Gastroesophageal sphincter (tissue), 4 donors: ENCODE measurements at regions not wholly inside any gene's neighbourhood (a gene's known extent, or its start where the extent isn't known, plus 50 kb on each side); places are given as distances from the start of the nearest gene placed in this dataset.

ENCODE experiments used
- ATAC-seq: fragments of 150-250 bp; one replicate; pipeline ENCODE4 v1.9.1; 2016; ENCODE audit warnings: mild to moderate bottlenecking, moderate library complexity
- H3K27ac ChIP-seq, 4 donors: fragments of 200-600 bp; sonication (generic) in 3 of 4; 1 replicate in 3 of 4; 2 replicates in 1 of 4; pipeline ENCODE4 v1.5.1; 2016 to 2019
- H3K27me3 ChIP-seq: fragments of 200-600 bp; sonication (generic); one replicate; pipeline ENCODE4 v1.5.1; 2019
- H3K36me3 ChIP-seq, 2 donors: fragments of 200-600 bp; sonication (generic); one replicate each; pipeline ENCODE4 v1.5.1; 2019; ENCODE audit warnings: control low read depth in 1 of 2
- H3K4me1 ChIP-seq, 3 donors: fragments of 200-600 bp; sonication (generic); 1 replicate in 2 of 3; 2 replicates in 1 of 3; pipeline ENCODE4 v1.5.1; 2016 to 2019; ENCODE audit warnings: control low read depth in 2 of 3
- H3K4me3 ChIP-seq, 2 donors: fragments of 200-600 bp; sonication (generic); one replicate each; pipeline ENCODE4 v1.5.1; 2019; ENCODE audit warnings: mild to moderate bottlenecking in 1 of 2, moderate library complexity in 1 of 2
- H3K9me3 ChIP-seq, 3 donors: fragments of 200-600 bp; sonication (generic); one replicate each; pipeline ENCODE4 v1.5.1; 2017 to 2019; ENCODE audit warnings: control low read depth in 2 of 3
- EP300 ChIP-seq: sonication (generic); formaldehyde crosslinking; IDR thresholded peaks from one replicate; pipeline ENCODE4 v1.6.1; 2017; ENCODE audit warnings: antibody characterized with exemption, mild to moderate bottlenecking
- POLR2A ChIP-seq, 2 donors: fragments of 450-650 bp; IDR thresholded peaks; one replicate each; pipeline ENCODE4 v1.6.1; 2017; ENCODE audit warnings: antibody characterized with exemption in 2 of 2, mild to moderate bottlenecking in 2 of 2, moderate library complexity in 1 of 2
- POLR2AphosphoS5 ChIP-seq: sonication (generic); formaldehyde crosslinking; IDR thresholded peaks from one replicate; pipeline ENCODE4 v1.6.1; 2017; ENCODE audit warnings: antibody characterized with exemption
- WGBS, 2 donors: methylation state at CpG; one replicate each; pipeline ENCODE4 v1.1.5; 2018; ENCODE audit warnings: low coverage in 1 of 2; 5-methylcytosine and 5-hydroxymethylcytosine counted together
- TF ChIP-seq, protein P1 (sequence below), 4 experiments: fragments of 200-600 bp in 2 of 4; fragments of 450-650 bp in 2 of 4; sonication (generic) in 1 of 4; IDR thresholded peaks; one replicate each; pipeline ENCODE4 v1.5.1; 2017 to 2019; ENCODE audit warnings: antibody characterized with exemption in 4 of 4, mild to moderate bottlenecking in 2 of 4, moderate library complexity in 2 of 4

DNA sequence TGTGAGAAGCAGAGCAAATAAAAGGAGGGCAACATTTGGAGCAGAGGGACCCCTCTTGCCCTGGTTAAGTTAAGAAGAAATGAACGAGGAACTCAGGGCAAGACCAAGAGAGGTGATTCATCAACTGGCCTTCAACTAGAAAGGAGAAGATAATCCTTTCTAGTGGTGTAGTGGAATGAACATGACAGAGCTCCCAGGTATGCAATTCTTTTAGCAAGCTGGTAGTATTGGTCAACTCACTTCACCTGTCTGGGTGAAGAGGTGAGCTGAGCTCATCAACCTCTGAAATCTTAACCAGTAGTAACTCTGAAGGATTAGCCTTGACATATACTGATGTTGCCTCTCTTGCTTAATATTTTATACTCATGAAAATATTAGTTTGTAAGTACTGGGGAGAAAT, 1024.7 kb upstream of the GOT2 start:
- ATAC-seq: no peak
- H3K36me3 ChIP-seq: no peaks in the 10 kb centered on the region

DNA sequence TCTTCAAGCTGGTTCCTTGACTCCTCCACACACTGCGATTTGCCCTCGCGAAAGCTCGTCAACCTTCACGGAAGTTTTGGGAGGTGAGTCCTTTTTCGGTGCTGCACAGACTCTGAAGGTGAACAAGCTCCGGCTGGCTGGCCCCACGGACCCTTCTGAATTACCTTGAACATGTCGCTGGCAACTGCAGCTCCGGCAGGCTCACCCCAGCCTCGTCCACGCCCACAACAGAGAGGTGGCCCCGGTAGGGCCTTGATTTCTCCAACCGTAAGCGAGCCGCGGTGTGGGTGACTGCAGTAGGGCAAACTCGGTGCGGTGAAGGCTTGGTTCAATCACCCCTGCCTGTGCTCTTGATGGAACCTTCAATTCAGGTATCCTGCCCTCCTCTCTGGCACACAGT, 1020.7 kb upstream of the GOT2 start:
- WGBS, 2 donors: 40 to 94% methylated on average over 1 to 6 of the region's 19 CpGs
- TF ChIP-seq POLR2A (IDR thresholded peaks at IDR 0.05): no peak
- TF ChIP-seq POLR2AphosphoS5: no peak
- TF ChIP-seq EP300: no peak
- TF ChIP-seq, protein P1, sequence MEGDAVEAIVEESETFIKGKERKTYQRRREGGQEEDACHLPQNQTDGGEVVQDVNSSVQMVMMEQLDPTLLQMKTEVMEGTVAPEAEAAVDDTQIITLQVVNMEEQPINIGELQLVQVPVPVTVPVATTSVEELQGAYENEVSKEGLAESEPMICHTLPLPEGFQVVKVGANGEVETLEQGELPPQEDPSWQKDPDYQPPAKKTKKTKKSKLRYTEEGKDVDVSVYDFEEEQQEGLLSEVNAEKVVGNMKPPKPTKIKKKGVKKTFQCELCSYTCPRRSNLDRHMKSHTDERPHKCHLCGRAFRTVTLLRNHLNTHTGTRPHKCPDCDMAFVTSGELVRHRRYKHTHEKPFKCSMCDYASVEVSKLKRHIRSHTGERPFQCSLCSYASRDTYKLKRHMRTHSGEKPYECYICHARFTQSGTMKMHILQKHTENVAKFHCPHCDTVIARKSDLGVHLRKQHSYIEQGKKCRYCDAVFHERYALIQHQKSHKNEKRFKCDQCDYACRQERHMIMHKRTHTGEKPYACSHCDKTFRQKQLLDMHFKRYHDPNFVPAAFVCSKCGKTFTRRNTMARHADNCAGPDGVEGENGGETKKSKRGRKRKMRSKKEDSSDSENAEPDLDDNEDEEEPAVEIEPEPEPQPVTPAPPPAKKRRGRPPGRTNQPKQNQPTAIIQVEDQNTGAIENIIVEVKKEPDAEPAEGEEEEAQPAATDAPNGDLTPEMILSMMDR (IDR thresholded peaks at IDR 0.05): no peak
- ATAC-seq: no peak
- Histone ChIP-seq H3K36me3 (no peaks in the 10 kb centered on the region), H3K9me3 (no peaks in the 10 kb centered on the region), H3K4me1 (no peaks in the 10 kb centered on the region), H3K4me3 (no peak overlapping the region), H3K27ac (no peak overlapping the region), H3K27me3 (no peaks in the 10 kb centered on the region)

More for the DNA sequence above, 1024.7 kb upstream of the GOT2 start:
- Histone ChIP-seq H3K27me3 (no peaks in the 10 kb centered on the region), H3K4me3 (no peak overlapping the region), H3K9me3 (peaks cover 0 to 12% (median 0%) of the 10 kb centered on the region in 3 donors), H3K4me1 (no peaks in the 10 kb centered on the region), H3K27ac (no peak overlapping the region)
- WGBS, 2 donors: 50 to 100% methylated on average over 1 of the region's 1 CpG
- TF ChIP-seq POLR2AphosphoS5: no peak
- no peak for TF ChIP-seq POLR2A (IDR thresholded peaks at IDR 0.05)
- TF ChIP-seq, protein P1 (IDR thresholded peaks at IDR 0.05): no peak
- no peak for TF ChIP-seq EP300

DNA sequence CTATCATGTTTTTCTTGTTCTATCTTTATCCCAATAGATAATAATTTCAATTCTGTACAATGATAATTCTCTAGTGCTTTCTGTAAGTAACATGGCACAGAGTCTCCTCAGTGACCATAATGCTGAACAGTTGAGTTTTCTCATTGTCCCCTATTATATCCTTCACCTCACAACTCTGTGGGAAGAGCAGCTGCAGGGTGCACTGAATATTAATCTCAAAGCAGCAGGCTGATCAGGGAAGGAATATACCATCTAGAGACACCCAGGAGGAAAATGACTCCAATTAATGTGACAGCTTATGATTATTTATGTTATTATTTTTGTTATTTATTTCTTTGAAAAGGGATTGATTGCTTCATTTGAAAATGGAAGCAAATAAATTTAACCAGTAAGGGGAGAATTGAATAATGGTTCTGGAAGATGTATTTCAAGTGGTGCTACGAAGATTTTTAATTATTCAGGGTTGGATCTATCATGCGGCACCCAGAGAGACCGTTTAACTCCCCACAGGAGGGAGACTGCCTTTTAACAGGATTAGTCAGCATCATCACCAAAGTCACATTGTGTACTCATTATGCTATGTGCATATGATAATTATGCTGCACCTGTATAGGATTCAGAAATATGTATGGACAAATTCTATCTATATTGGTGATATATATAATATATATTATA, 1015.7 kb upstream of the GOT2 start:
- no peak overlapping the region for H3K27ac ChIP-seq
- no peaks in the 10 kb centered on the region for H3K27me3 ChIP-seq
- no peak overlapping the region for H3K4me3 ChIP-seq
- H3K36me3 ChIP-seq: no peaks in the 10 kb centered on the region
- H3K4me1 ChIP-seq: no peaks in the 10 kb centered on the region
- TF ChIP-seq POLR2AphosphoS5 (no peak), EP300 (no peak), POLR2A (IDR thresholded peaks at IDR 0.05) (no peak)
- TF ChIP-seq, protein P1 (IDR thresholded peaks at IDR 0.05): no peak
- H3K9me3 ChIP-seq: no peaks in the 10 kb centered on the region
- ATAC-seq: no peak
- 93 to 100% methylated on average over 1 to 3 of the region's 3 CpGs for WGBS, 2 donors

DNA sequence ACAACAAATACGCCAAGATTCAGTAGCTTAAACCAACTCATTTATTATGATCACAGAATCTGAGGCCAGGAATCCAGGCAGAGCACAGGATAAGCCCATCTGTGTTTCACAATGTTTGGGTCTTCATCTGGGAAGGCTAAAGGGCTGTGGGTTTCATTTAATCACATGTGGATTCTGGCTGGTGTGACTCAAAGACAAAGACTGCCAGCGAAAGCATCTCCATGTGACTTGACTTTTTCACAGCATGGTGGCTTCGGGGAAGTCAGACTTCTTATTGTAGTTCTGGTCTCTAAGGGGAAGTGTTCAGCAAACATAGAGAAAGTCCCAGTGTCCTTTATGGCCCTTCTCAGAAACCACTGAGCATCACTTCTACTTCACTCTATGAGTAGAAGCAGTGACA, 1014.4 kb upstream of the GOT2 start:
- 79 to 93% methylated on average over 2 of the region's 3 CpGs for WGBS, 2 donors

More for the DNA sequence above, 1014.4 kb upstream of the GOT2 start:
- Histone ChIP-seq H3K27me3 (no peaks in the 10 kb centered on the region), H3K9me3 (no peaks in the 10 kb centered on the region), H3K4me1 (no peaks in the 10 kb centered on the region), H3K4me3 (no peak overlapping the region), H3K27ac (no peak overlapping the region), H3K36me3 (no peaks in the 10 kb centered on the region)
- no peak for TF ChIP-seq EP300
- no peak for TF ChIP-seq POLR2A (IDR thresholded peaks at IDR 0.05)
- TF ChIP-seq, protein P1 (IDR thresholded peaks at IDR 0.05): no peak
- TF ChIP-seq POLR2AphosphoS5: no peak
- no peak for ATAC-seq
